Keratinocyte (primary cell): ENCODE measurements at regions not wholly inside any gene's neighbourhood (a gene's known extent, or its start where the extent isn't known, plus 50 kb on each side); places are given as distances from the start of the nearest gene placed in this dataset.
A peak's percentile ranks its signal among the peaks of the same experiment; 100 is the strongest.

Source experiments
- DNase-seq: peaks from one replicate; pipeline ENCODE4 v3.0.0-alpha.2; 2011; ENCODE audit warnings: low read depth, missing footprints, low spot score
- FAIRE-seq: peaks from 2 replicates; lab custom pipeline; 2011; peaks lifted over from hg19 to GRCh38; lab: Jason Lieb, UNC
- H2AFZ ChIP-seq: 2 replicates; pipeline ENCODE4 v1.6.0; 2012; ENCODE audit warnings: low read length, control low read depth, inconsistent platforms; ENCODE audit not compliant: control insufficient read depth
- H3K27ac ChIP-seq: 2 replicates; pipeline ENCODE4 v1.5.1; 2011; ENCODE audit warnings: low read length; ENCODE audit not compliant: control insufficient read depth, insufficient read depth
- H3K27me3 ChIP-seq: 3 replicates; pipeline ENCODE4 v1.6.0; 2011; ENCODE audit warnings: low read length; ENCODE audit not compliant: control insufficient read depth, insufficient read depth; ENCODE audit errors: extremely low read depth
- H3K36me3 ChIP-seq, 2 experiments: 2 replicates in 1 of 2; 3 replicates in 1 of 2; pipeline ENCODE4 v1.5.1; 2011; ENCODE audit warnings: low read length in 2 of 2, mild to moderate bottlenecking in 1 of 2; ENCODE audit not compliant: control insufficient read depth in 2 of 2, insufficient read depth in 2 of 2; ENCODE audit errors: extremely low read depth in 1 of 2
- H3K4me1 ChIP-seq: 3 replicates; pipeline ENCODE4 v1.5.1; 2011; ENCODE audit warnings: low read length; ENCODE audit not compliant: control insufficient read depth, insufficient read depth; ENCODE audit errors: extremely low read depth
- H3K4me2 ChIP-seq: 3 replicates; pipeline ENCODE4 v1.6.0; 2011; ENCODE audit warnings: low read depth, low read length; ENCODE audit not compliant: control insufficient read depth, insufficient read depth; ENCODE audit errors: extremely low read depth
- H3K4me3 ChIP-seq, 3 experiments: fragments of 200-600 bp in 1 of 3; sonication (generic) in 1 of 3; 2 replicates in 2 of 3; 3 replicates in 1 of 3; pipeline ENCODE4 v1.5.1; 2011 to 2016; ENCODE audit warnings: low read length in 3 of 3, mild to moderate bottlenecking in 3 of 3, control low read depth in 2 of 3, inconsistent platforms in 1 of 3, low read depth in 1 of 3, mixed read lengths in 1 of 3, mixed run types in 1 of 3, moderate library complexity in 1 of 3; ENCODE audit not compliant: control insufficient read depth in 2 of 3, insufficient read depth in 2 of 3; ENCODE audit errors: extremely low read depth in 1 of 3
- H3K79me2 ChIP-seq: 2 replicates; pipeline ENCODE4 v1.6.0; 2012; ENCODE audit warnings: low read length; ENCODE audit not compliant: control insufficient read depth, insufficient read depth
- H3K9ac ChIP-seq: 3 replicates; pipeline ENCODE4 v1.6.0; 2011; ENCODE audit warnings: low read length; ENCODE audit not compliant: control insufficient read depth, insufficient read depth; ENCODE audit errors: extremely low read depth
- H3K9me1 ChIP-seq: 3 replicates; pipeline ENCODE4 v1.6.0; 2011; ENCODE audit warnings: low read length; ENCODE audit not compliant: control insufficient read depth, insufficient read depth; ENCODE audit errors: extremely low read depth
- H3K9me3 ChIP-seq: 2 replicates; pipeline ENCODE4 v1.5.1; 2012; ENCODE audit warnings: low read depth, low read length; ENCODE audit not compliant: control insufficient read depth
- H4K20me1 ChIP-seq: 3 replicates; pipeline ENCODE4 v1.6.0; 2011; ENCODE audit warnings: low read length; ENCODE audit not compliant: control insufficient read depth, insufficient read depth; ENCODE audit errors: extremely low read depth
- EZH2 ChIP-seq: IDR thresholded peaks from one replicate; pipeline ENCODE4 v1.6.1; 2012; ENCODE audit warnings: inconsistent platforms, mild to moderate bottlenecking, low read length, moderate library complexity
- dilution Hi-C: fragments of 300-500 bp; cut with MboI; formaldehyde crosslinking; loops from one replicate; pipeline ENCODE4 v1.7.0; 2020; ENCODE audit warnings: low sequenced_read_pairs; ENCODE audit not compliant: extremely low pct_ligation_motif_present
- TF ChIP-seq, protein P1 (sequence below), 3 experiments: IDR thresholded peaks in 1 of 3; conservative IDR thresholded peaks in 1 of 3; optimal IDR thresholded peaks in 1 of 3; 2 replicates in 2 of 3; 3 replicates in 1 of 3; pipeline versions ENCODE3 to v1.5.1; 2011; ENCODE audit warnings: low read length in 3 of 3, mild to moderate bottlenecking in 3 of 3, moderate library complexity in 2 of 3, control low read depth in 1 of 3, inconsistent platforms in 1 of 3; ENCODE audit not compliant: insufficient read depth in 2 of 3; ENCODE audit errors: extremely low read depth in 1 of 3

DNA sequence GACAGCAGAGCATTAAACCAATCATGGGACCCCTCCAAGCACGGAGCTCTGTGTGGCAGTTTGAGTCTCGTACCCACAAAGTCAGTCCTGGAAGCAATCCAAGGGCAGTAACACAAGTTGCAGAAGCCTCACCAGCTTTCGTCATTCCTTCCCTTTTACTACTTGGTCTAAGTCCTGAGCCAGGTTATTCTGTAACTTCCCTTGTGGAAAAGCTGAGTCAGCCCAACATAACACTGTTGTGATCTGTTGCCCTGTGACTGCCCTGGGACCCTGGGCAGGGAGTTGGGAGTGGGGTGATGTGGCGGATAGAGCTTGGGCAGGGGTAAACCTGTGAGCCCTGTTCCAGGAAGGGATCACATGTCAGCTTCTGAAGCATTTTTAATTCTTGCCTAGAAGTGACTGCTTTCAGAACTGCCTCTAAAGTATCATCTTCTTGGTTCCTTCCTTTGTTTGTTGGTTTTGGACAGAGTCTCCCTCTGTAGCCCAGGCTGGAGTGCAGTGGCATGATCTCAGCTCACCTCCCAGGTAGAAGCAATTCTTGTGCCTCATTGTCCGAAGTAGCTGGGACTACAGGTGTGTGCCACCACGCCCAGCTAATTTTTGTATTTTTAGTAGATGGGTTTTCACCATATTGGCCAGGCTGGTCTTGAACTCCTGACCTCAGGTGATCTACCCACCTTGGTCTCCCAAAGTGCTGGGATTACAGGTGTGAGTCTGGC lies 183.7 kb upstream of the JAG1 start:
- no peaks in the 10 kb centered on the region for H4K20me1 ChIP-seq
- H2AFZ ChIP-seq: no peak overlapping the region
- no peak overlapping the region for H3K4me2 ChIP-seq
- dilution Hi-C loops: no loop called here
- no peak overlapping the region for H3K4me3 ChIP-seq
- DNase-seq (no peak), FAIRE-seq (peak; percentile 86)
- no peak overlapping the region for H3K27ac ChIP-seq
- no peak overlapping the region for H3K9ac ChIP-seq
- no peaks in the 10 kb centered on the region for H3K9me3 ChIP-seq
- TF ChIP-seq, protein P1, sequence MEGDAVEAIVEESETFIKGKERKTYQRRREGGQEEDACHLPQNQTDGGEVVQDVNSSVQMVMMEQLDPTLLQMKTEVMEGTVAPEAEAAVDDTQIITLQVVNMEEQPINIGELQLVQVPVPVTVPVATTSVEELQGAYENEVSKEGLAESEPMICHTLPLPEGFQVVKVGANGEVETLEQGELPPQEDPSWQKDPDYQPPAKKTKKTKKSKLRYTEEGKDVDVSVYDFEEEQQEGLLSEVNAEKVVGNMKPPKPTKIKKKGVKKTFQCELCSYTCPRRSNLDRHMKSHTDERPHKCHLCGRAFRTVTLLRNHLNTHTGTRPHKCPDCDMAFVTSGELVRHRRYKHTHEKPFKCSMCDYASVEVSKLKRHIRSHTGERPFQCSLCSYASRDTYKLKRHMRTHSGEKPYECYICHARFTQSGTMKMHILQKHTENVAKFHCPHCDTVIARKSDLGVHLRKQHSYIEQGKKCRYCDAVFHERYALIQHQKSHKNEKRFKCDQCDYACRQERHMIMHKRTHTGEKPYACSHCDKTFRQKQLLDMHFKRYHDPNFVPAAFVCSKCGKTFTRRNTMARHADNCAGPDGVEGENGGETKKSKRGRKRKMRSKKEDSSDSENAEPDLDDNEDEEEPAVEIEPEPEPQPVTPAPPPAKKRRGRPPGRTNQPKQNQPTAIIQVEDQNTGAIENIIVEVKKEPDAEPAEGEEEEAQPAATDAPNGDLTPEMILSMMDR (optimal IDR thresholded peaks at IDR 0.05 in 1 of 3, IDR thresholded peaks at IDR 0.05 in 1 of 3, conservative IDR thresholded peaks at IDR 0.05 in 1 of 3; ENCODE audit: extremely low read depth in 1 of 3, insufficient read depth in 2 of 3, low read length in 3 of 3): no peak
- TF ChIP-seq EZH2: no peak
- no peaks in the 10 kb centered on the region for H3K9me1 ChIP-seq
- no peaks in the 10 kb centered on the region for H3K36me3 ChIP-seq
- H3K79me2 ChIP-seq: no peaks in the 10 kb centered on the region
- H3K27me3 ChIP-seq: no peaks in the 10 kb centered on the region
- H3K4me1 ChIP-seq: peaks cover 10% of the 10 kb centered on the region

DNA sequence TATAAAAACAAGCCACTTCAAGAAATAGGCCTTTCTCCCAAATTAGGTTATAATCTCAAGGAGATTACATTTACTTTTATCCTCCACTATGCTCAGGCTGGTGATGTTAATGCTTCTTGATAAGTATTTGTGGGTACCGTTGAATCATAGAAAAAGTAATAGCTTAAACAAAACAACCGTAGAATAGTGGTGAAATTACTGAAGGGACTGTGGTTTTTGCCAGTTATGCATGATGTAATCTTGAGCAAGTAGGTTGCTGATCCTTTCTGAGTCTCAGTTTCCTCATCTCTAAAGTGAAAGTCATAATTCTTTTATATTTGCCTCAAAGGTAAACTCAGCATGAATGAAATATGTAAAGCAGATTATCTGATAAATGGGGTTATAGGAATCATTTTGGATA lies 187.3 kb upstream of the JAG1 start:
- Histone ChIP-seq H2AFZ (no peak overlapping the region), H3K79me2 (no peaks in the 10 kb centered on the region), H3K36me3 (no peaks in the 10 kb centered on the region), H3K9me1 (no peaks in the 10 kb centered on the region), H3K9ac (no peak overlapping the region), H3K27me3 (no peaks in the 10 kb centered on the region), H3K9me3 (no peaks in the 10 kb centered on the region), H4K20me1 (no peaks in the 10 kb centered on the region), H3K27ac (peak overlapping the region; percentile 45), H3K4me1 (peaks cover 30% of the 10 kb centered on the region), H3K4me3 (no peak overlapping the region), H3K4me2 (peak overlapping the region; percentile 30)
- TF ChIP-seq, protein P1 (optimal IDR thresholded peaks at IDR 0.05 in 1 of 3, IDR thresholded peaks at IDR 0.05 in 1 of 3, conservative IDR thresholded peaks at IDR 0.05 in 1 of 3; ENCODE audit: extremely low read depth in 1 of 3, insufficient read depth in 2 of 3, low read length in 3 of 3): no peak
- TF ChIP-seq EZH2: no peak
- no peak for DNase-seq
- dilution Hi-C loops: no loop called here
- FAIRE-seq: no peak
